SK-N-SH treated with all-trans-retinoic acid at 6 μM for 48 hours (cell line): ENCODE measurements at regions not wholly inside any gene's neighbourhood (a gene's known extent, or its start where the extent isn't known, plus 50 kb on each side); places are given as distances from the start of the nearest gene placed in this dataset.

Experiments
- ATAC-seq: fragments of 200-7000 bp; cut with Tn5 transposase; 3 replicates; pipeline ENCODE4 v1.9.1; 2020; ENCODE audit warnings: mild to moderate bottlenecking, moderate library complexity
- BACH2 ChIP-seq: fragments of 250-450 bp; sonication (Bioruptor Pico); IDR thresholded peaks from 2 replicates; pipeline ENCODE4 v1.9.0; 2021; ENCODE audit warnings: mild to moderate bottlenecking, borderline replicate concordance
- CSDC2 ChIP-seq: fragments of 250-450 bp; sonication (Bioruptor Pico); IDR thresholded peaks from 2 replicates; pipeline ENCODE4 v1.5.0; 2020; ENCODE audit warnings: mild to moderate bottlenecking, moderate library complexity
- CSRNP3 ChIP-seq: fragments of 250-450 bp; sonication (Bioruptor Pico); IDR thresholded peaks from 2 replicates; pipeline ENCODE4 v1.5.1; 2021; ENCODE audit warnings: mild to moderate bottlenecking, moderate library complexity
- ESRRG ChIP-seq: fragments of 250-450 bp; sonication (Bioruptor Pico); IDR thresholded peaks from 2 replicates; pipeline ENCODE4 v1.6.1; 2021; ENCODE audit warnings: mild to moderate bottlenecking
- GLIS3 ChIP-seq: fragments of 250-450 bp; sonication (Bioruptor Pico); IDR thresholded peaks from 2 replicates; pipeline ENCODE4 v1.5.0; 2020; ENCODE audit warnings: mild to moderate bottlenecking, moderate library complexity
- ISL1 ChIP-seq: fragments of 250-450 bp; sonication (Bioruptor Pico); IDR thresholded peaks from 2 replicates; pipeline ENCODE4 v2.1.2; 2022; ENCODE audit warnings: mild to moderate bottlenecking, moderate library complexity
- OSR1 ChIP-seq: fragments of 250-450 bp; sonication (Bioruptor Pico); IDR thresholded peaks from 2 replicates; pipeline ENCODE4 v1.8.0; 2022; ENCODE audit warnings: moderate library complexity, mild to moderate bottlenecking, inconsistent platforms
- PATZ1 ChIP-seq: fragments of 250-450 bp; sonication (Bioruptor Pico); IDR thresholded peaks from 2 replicates; pipeline ENCODE4 v1.8.0; 2020; ENCODE audit warnings: mild to moderate bottlenecking, moderate library complexity, borderline replicate concordance
- PPARA ChIP-seq: fragments of 250-450 bp; sonication (Bioruptor Pico); IDR thresholded peaks from 2 replicates; pipeline ENCODE4 v1.5.0; 2020; ENCODE audit warnings: mild to moderate bottlenecking, borderline replicate concordance
- RARB ChIP-seq: fragments of 250-450 bp; sonication (Bioruptor Pico); IDR thresholded peaks from 2 replicates; pipeline ENCODE4 v1.8.0; 2021; ENCODE audit warnings: mild to moderate bottlenecking, moderate library complexity
- TOX ChIP-seq: fragments of 250-450 bp; sonication (Bioruptor Pico); IDR thresholded peaks from 2 replicates; pipeline ENCODE4 v1.8.0; 2021; ENCODE audit warnings: mild to moderate bottlenecking, moderate library complexity, borderline replicate concordance
- TSHZ2 ChIP-seq: fragments of 250-450 bp; sonication (Bioruptor Pico); IDR thresholded peaks from 2 replicates; pipeline ENCODE4 v1.5.0; 2020; ENCODE audit warnings: mild to moderate bottlenecking, moderate library complexity
- ZC3H10 ChIP-seq: fragments of 250-450 bp; sonication (Bioruptor Pico); IDR thresholded peaks from 2 replicates; pipeline ENCODE4 v1.5.1; 2021; ENCODE audit warnings: mild to moderate bottlenecking, moderate library complexity
- ZFP30 ChIP-seq: fragments of 450-650 bp; formaldehyde crosslinking; IDR thresholded peaks from 2 replicates; pipeline ENCODE4 v1.5.0; 2022; ENCODE audit warnings: mild to moderate bottlenecking, moderate library complexity
- ZNF565 ChIP-seq: fragments of 450-650 bp; formaldehyde crosslinking; conservative IDR thresholded peaks from 2 replicates; pipeline ENCODE4 v1.5.0; 2020; ENCODE audit warnings: low read depth, mild to moderate bottlenecking, moderate library complexity
- ZNF8 ChIP-seq: fragments of 450-650 bp; formaldehyde crosslinking; IDR thresholded peaks from 2 replicates; pipeline ENCODE4 v1.5.0; 2020; ENCODE audit warnings: mild to moderate bottlenecking, moderate library complexity
- TF ChIP-seq, protein P1 (sequence below): fragments of 250-450 bp; sonication (Bioruptor Pico); IDR thresholded peaks from 2 replicates; pipeline ENCODE4 v1.8.0; 2021; ENCODE audit warnings: low read depth, mild to moderate bottlenecking, moderate library complexity, borderline replicate concordance
- TF ChIP-seq, protein P2 (sequence below): fragments of 250-450 bp; sonication (Bioruptor Pico); IDR thresholded peaks from 2 replicates; pipeline ENCODE4 v1.5.1; 2020; ENCODE audit warnings: low read depth, mild to moderate bottlenecking, moderate library complexity

GRCh38 chr4:77445823-77446222, 159.8 kb upstream of the CXCL13 start:
- no peak for ATAC-seq
- no peak for TF ChIP-seq PPARA (CRISPR knock-in tag)
- TF ChIP-seq TSHZ2 (CRISPR knock-in tag) = no peak
- TF ChIP-seq RARB (CRISPR knock-in tag) = no peak
- TF ChIP-seq TOX (CRISPR knock-in tag) = no peak
- TF ChIP-seq ZFP30 (CRISPR knock-in tag) = no peak

GRCh38 chr4:77446601-77447000, 159.0 kb upstream of the CXCL13 start:
- ATAC-seq = no peak
- TF ChIP-seq, protein P1, sequence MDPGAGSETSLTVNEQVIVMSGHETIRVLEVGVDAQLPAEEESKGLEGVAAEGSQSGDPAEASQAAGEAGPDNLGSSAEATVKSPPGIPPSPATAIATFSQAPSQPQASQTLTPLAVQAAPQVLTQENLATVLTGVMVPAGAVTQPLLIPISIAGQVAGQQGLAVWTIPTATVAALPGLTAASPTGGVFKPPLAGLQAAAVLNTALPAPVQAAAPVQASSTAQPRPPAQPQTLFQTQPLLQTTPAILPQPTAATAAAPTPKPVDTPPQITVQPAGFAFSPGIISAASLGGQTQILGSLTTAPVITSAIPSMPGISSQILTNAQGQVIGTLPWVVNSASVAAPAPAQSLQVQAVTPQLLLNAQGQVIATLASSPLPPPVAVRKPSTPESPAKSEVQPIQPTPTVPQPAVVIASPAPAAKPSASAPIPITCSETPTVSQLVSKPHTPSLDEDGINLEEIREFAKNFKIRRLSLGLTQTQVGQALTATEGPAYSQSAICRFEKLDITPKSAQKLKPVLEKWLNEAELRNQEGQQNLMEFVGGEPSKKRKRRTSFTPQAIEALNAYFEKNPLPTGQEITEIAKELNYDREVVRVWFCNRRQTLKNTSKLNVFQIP (CRISPR knock-in tag) = no peak
- TF ChIP-seq CSDC2 = no peak
- TF ChIP-seq ZFP30 (CRISPR knock-in tag) = no peak
- TF ChIP-seq ZNF565 (CRISPR knock-in tag) = no peak
- no peak for TF ChIP-seq PATZ1 (CRISPR knock-in tag)
- TF ChIP-seq ISL1 (CRISPR knock-in tag) = no peak
- TF ChIP-seq ESRRG (CRISPR knock-in tag) = no peak
- TF ChIP-seq PPARA (CRISPR knock-in tag) = no peak
- TF ChIP-seq TSHZ2 (CRISPR knock-in tag) = no peak
- TF ChIP-seq BACH2 = no peak
- no peak for TF ChIP-seq ZNF8
- no peak for TF ChIP-seq GLIS3 (CRISPR knock-in tag)
- no peak for TF ChIP-seq OSR1 (CRISPR knock-in tag)
- no peak for TF ChIP-seq TOX (CRISPR knock-in tag)

DNA sequence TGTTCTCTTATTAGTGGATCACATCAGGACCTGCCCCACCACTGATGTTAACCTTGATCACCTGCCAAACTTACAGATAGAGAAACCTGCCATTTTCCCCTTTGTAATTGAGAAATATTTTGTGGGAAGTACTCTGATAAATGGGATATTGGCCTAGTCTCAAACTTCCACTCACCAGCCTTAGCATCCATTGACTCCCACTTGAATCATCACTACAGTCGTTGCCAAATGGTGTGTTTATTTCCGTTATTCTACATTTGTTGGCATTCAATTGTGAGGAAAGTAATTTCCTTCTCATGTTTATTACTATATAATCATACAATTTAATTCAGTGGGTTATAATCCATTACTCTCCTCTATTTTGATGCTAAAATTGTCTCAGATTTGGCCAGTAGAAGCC, 156.4 kb upstream of the CXCL13 start:
- TF ChIP-seq GLIS3 (CRISPR knock-in tag) (no peak), ZC3H10 (CRISPR knock-in tag) (no peak), CSRNP3 (no peak), PATZ1 (CRISPR knock-in tag) (no peak)
- TF ChIP-seq, protein P2, sequence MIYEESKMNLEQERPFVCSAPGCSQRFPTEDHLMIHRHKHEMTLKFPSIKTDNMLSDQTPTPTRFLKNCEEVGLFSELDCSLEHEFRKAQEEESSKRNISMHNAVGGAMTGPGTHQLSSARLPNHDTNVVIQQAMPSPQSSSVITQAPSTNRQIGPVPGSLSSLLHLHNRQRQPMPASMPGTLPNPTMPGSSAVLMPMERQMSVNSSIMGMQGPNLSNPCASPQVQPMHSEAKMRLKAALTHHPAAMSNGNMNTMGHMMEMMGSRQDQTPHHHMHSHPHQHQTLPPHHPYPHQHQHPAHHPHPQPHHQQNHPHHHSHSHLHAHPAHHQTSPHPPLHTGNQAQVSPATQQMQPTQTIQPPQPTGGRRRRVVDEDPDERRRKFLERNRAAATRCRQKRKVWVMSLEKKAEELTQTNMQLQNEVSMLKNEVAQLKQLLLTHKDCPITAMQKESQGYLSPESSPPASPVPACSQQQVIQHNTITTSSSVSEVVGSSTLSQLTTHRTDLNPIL (CRISPR knock-in tag) = no peak

More for the DNA sequence above, 156.4 kb upstream of the CXCL13 start:
- no peak for ATAC-seq
